K562 (cell line): ENCODE measurements at regions not wholly inside any gene's neighbourhood (a gene's known extent, or its start where the extent isn't known, plus 50 kb on each side); places are given as distances from the start of the nearest gene placed in this dataset.

Experiments
- ATAC-seq: fragments of 200-7000 bp; cut with Tn5 transposase; 3 replicates; pipeline ENCODE4 v1.9.1; 2020; ENCODE audit warnings: moderate library complexity
- BruUV-seq: library from RNA; stranded (reverse); fragments of 400-500 nt; replicated peaks from 2 replicates; lab custom pipeline; 2021; lab: Mats Ljungman, UMichigan
- CTCF ChIA-PET: fragments of 300-600 bp; formaldehyde crosslinking; extraction: SDS; loops from one replicate; lab custom pipeline; 2021; ENCODE audit warnings: low intra/inter-chr PET ratio; lab: Yijun Ruan, JAX
- POLR2A ChIA-PET: fragments of 300-600, 350-650 bp; sonication (Branson Sonifier 250); formaldehyde crosslinking; extraction: SDS; loops from one replicate; lab custom pipeline; 2021; ENCODE audit warnings: antibody characterized with exemption, inconsistent platforms; lab: Yijun Ruan, JAX
- DNase-seq, 4 experiments: peaks; one replicate each; pipeline versions ENCODE4 v3.0.0 to v3.0.0-alpha.2; 2011 to 2018; ENCODE audit warnings: low spot score in 3 of 4, mixed read lengths in 3 of 4; ENCODE audit errors: extremely low read depth in 1 of 4
- FAIRE-seq: peaks from 2 replicates; lab custom pipeline; 2011; peaks lifted over from hg19 to GRCh38; lab: Jason Lieb, UNC
- H2AFZ ChIP-seq: 2 replicates; pipeline ENCODE4 v1.6.0; 2011; ENCODE audit warnings: low read depth, low read length, control low read depth, inconsistent platforms
- H3K27ac ChIP-seq: fragments of 200-600 bp; 3 replicates; pipeline ENCODE4 v1.8.0; 2011; ENCODE audit warnings: low read depth, mild to moderate bottlenecking, control low read depth, inconsistent platforms, low read length, moderate library complexity, mixed read lengths; ENCODE audit errors: extremely low read depth
- H3K27me3 ChIP-seq, 2 experiments: fragments of 300-600 bp in 1 of 2; 2 replicates in 1 of 2; 3 replicates in 1 of 2; pipeline versions ENCODE4 v1.6.0 to v1.8.0; 2011; ENCODE audit warnings: inconsistent platforms in 2 of 2, low read length in 2 of 2, mild to moderate bottlenecking in 1 of 2, mixed read lengths in 1 of 2, moderate library complexity in 1 of 2; ENCODE audit not compliant: control insufficient read depth in 2 of 2, insufficient read depth in 2 of 2
- H3K36me3 ChIP-seq: fragments of 300-600 bp; 3 replicates; pipeline ENCODE4 v1.8.0; 2011; ENCODE audit warnings: mild to moderate bottlenecking, low read length, inconsistent platforms; ENCODE audit not compliant: control insufficient read depth, insufficient read depth
- H3K4me1 ChIP-seq, 2 experiments: fragments of 200-600 bp in 1 of 2; replicated peaks in 1 of 2; 2 replicates in 1 of 2; 3 replicates in 1 of 2; pipeline versions ENCODE4 v1.5.1 to v1.8.0; 2011; ENCODE audit warnings: inconsistent platforms in 2 of 2, low read length in 2 of 2, mild to moderate bottlenecking in 1 of 2, mixed read lengths in 1 of 2, moderate library complexity in 1 of 2; ENCODE audit not compliant: control insufficient read depth in 2 of 2, insufficient read depth in 2 of 2
- H3K4me2 ChIP-seq: 2 replicates; pipeline ENCODE4 v1.6.1; 2011; ENCODE audit warnings: low read length, control low read depth, inconsistent platforms, mixed read lengths; ENCODE audit not compliant: insufficient read depth
- H3K4me3 ChIP-seq: fragments of 200-600 bp; sonication (generic), shearing (Covaris generic); 2 replicates; pipeline ENCODE4 v1.5.1; 2016; ENCODE audit warnings: control low read depth, inconsistent platforms
- H3K79me2 ChIP-seq: fragments of 200-600 bp; 3 replicates; pipeline ENCODE4 v1.8.0; 2011; ENCODE audit warnings: low read length, inconsistent platforms; ENCODE audit not compliant: control insufficient read depth, insufficient read depth
- H3K9ac ChIP-seq, 2 experiments: 2 replicates each; pipeline versions ENCODE4 v1.6.0 to v1.6.1; 2011; ENCODE audit warnings: low read depth in 2 of 2, low read length in 2 of 2, control low read depth in 1 of 2, inconsistent platforms in 1 of 2, mild to moderate bottlenecking in 1 of 2, mixed read lengths in 1 of 2; ENCODE audit not compliant: insufficient read depth in 1 of 2
- H3K9me1 ChIP-seq: one replicate; pipeline ENCODE4 v1.6.0; 2011; ENCODE audit warnings: inconsistent platforms, mild to moderate bottlenecking, low read length, moderate library complexity; ENCODE audit not compliant: control insufficient read depth, insufficient read depth
- H3K9me3 ChIP-seq: replicated peaks from 2 replicates; pipeline ENCODE4 v1.5.1; 2011; ENCODE audit warnings: low read depth, low read length, inconsistent platforms; ENCODE audit not compliant: control insufficient read depth, insufficient read depth
- H4K20me1 ChIP-seq: replicated peaks from 2 replicates; pipeline ENCODE4 v1.6.1; 2011; ENCODE audit warnings: low read length, inconsistent platforms, mixed read lengths; ENCODE audit not compliant: control insufficient read depth, insufficient read depth
- CEBPG ChIP-seq, 3 experiments: fragments of 200-800 bp in 1 of 3; sonication (Bioruptor generic) in 1 of 3; sonication (generic) in 1 of 3; formaldehyde crosslinking in 1 of 3; IDR thresholded peaks in 2 of 3; conservative IDR thresholded peaks in 1 of 3; 2 replicates each; pipeline versions ENCODE4 v1.6.1 to v1.8.0; 2016 to 2022; ENCODE audit warnings: missing compliant biosample characterization in 2 of 3, missing genetic modification characterization in 2 of 3, mild to moderate bottlenecking in 1 of 3, missing genetic modification reagents in 1 of 3
- DIDO1 ChIP-seq: fragments of 450-650 bp; IDR thresholded peaks from 2 replicates; pipeline ENCODE4 v1.6.1; 2016; ENCODE audit warnings: low read depth, missing biosample characterization, missing genetic modification characterization
- GATAD2A ChIP-seq: fragments of 450-650 bp; IDR thresholded peaks from 2 replicates; pipeline ENCODE4 v1.6.1; 2017
- JUNB ChIP-seq: fragments of 450-650 bp; formaldehyde crosslinking; conservative IDR thresholded peaks from 2 replicates; pipeline ENCODE4 v1.4.0; 2020; ENCODE audit warnings: mild to moderate bottlenecking
- KHSRP ChIP-seq: fragments of 450-650 bp; IDR thresholded peaks from 2 replicates; pipeline ENCODE4 v1.6.1; 2017
- SAFB2 ChIP-seq: fragments of 200-400 bp; formaldehyde crosslinking; IDR thresholded peaks from 2 replicates; pipeline ENCODE4 v1.6.1; 2018; ENCODE audit warnings: borderline replicate concordance, low read length, low read depth, moderate library complexity; ENCODE audit not compliant: severe bottlenecking
- SNRNP70 ChIP-seq: fragments of 200-400 bp; formaldehyde crosslinking; optimal IDR thresholded peaks from 2 replicates; pipeline ENCODE3; 2017; ENCODE audit warnings: low read depth, low read length
- SRSF9 ChIP-seq: fragments of 200-400 bp; formaldehyde crosslinking; IDR thresholded peaks from 2 replicates; pipeline ENCODE4 v1.6.1; 2017; ENCODE audit warnings: low read depth, low read length, borderline replicate concordance
- TAF7 ChIP-seq: fragments of 450-650 bp; IDR thresholded peaks from 2 replicates; pipeline ENCODE4 v1.6.1; 2016; ENCODE audit warnings: missing genetic modification characterization, missing compliant biosample characterization
- ZNF668 ChIP-seq: fragments of 250-450 bp; sonication (Bioruptor Pico); IDR thresholded peaks from 2 replicates; pipeline ENCODE4 v1.8.0; 2022; ENCODE audit warnings: mild to moderate bottlenecking, inconsistent platforms
- WGBS: fragments of 100-300 bp; shearing (Covaris generic); methylation state at CpG from one replicate; pipeline ENCODE4 v1.1.6; 2016; ENCODE audit warnings: low coverage, mixed read lengths; ENCODE audit not compliant: insufficient coverage; ENCODE audit errors: missing lambda C conversion rate; 5-methylcytosine and 5-hydroxymethylcytosine counted together
- in situ Hi-C: fragments of 300-500 bp; cut with MboI; formaldehyde crosslinking; loops from 4 replicates; pipeline ENCODE4 v1.15.0; 2018; ENCODE audit warnings: inconsistent platforms, mixed read lengths
- intact Hi-C: fragments of 100-400 bp; cut with micrococcal nuclease; formaldehyde crosslinking; loops from 2 replicates; pipeline ENCODE4 v1.14.2; 2022

DNA sequence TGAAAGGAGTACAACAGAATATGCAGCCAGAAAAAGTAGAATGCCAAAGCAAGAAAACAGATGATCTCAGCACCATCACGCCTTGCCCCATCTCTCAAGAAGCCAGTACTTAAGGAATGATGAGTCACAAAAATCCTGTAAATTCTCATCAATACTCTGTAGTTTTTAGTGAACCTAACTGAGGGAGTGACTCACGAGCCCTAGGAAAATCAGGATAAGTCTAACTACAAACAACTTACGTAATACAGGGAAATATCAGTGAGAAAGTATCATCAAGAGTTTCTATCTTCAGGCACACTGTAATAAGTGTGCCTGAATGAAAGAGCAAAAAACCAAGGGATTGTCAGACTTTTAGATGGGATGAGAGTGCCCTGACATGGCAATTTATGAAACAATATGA lies 644.4 kb downstream of the STPG2 start:
- Histone ChIP-seq H3K4me3 (no peak overlapping the region), H3K79me2 (no peaks in the 10 kb centered on the region), H3K9ac (no peak overlapping the region), H3K9me3 (no peaks in the 10 kb centered on the region), H3K4me1 (no peaks in the 10 kb centered on the region), H3K9me1 (no peaks in the 10 kb centered on the region), H2AFZ (no peak overlapping the region), H3K27me3 (no peaks in the 10 kb centered on the region), H3K4me2 (no peak overlapping the region), H3K27ac (no peak overlapping the region), H4K20me1 (no peaks in the 10 kb centered on the region), H3K36me3 (no peaks in the 10 kb centered on the region)
- FAIRE-seq = no peak
- BruUV-seq = no TSS peak
- intact Hi-C loops (no loop called here), in situ Hi-C loops (no loop called here)
- ATAC-seq = no peak
- POLR2A ChIA-PET = no interaction called here
- no peak for TF ChIP-seq DIDO1
- no peak for TF ChIP-seq SNRNP70
- no peak for TF ChIP-seq TAF7 (tag)
- TF ChIP-seq JUNB (CRISPR knock-in tag) = no peak
- no peak for TF ChIP-seq KHSRP
- no peak for TF ChIP-seq GATAD2A
- TF ChIP-seq SRSF9 = no peak
- TF ChIP-seq SAFB2 = no peak
- TF ChIP-seq CEBPG (CRISPR knock-in tag; IDR thresholded peaks at IDR 0.05) = no peak
- TF ChIP-seq CEBPG (tag; conservative IDR thresholded peaks at IDR 0.05 in 1 of 2, IDR thresholded peaks at IDR 0.05 in 1 of 2) = no peak
- TF ChIP-seq ZNF668 (CRISPR knock-in tag) = no peak
- no peak for DNase-seq
- 2% methylated on average over 3 of the region's 3 CpGs for WGBS
- CTCF ChIA-PET = no interaction called here
